BJ (cell line): ENCODE measurements at regions not wholly inside any gene's neighbourhood (a gene's known extent, or its start where the extent isn't known, plus 50 kb on each side); places are given as distances from the start of the nearest gene placed in this dataset.

Experiments used
- CTCF ChIA-PET: fragments of 350-600 bp; formaldehyde crosslinking; extraction: SDS; loops from one replicate; lab custom pipeline; 2021; ENCODE audit warnings: antibody characterized with exemption, inconsistent platforms; lab: Yijun Ruan, JAX
- POLR2A ChIA-PET: fragments of 300-600 bp; sonication (Branson Sonifier 250); formaldehyde crosslinking; extraction: SDS; loops from one replicate; lab custom pipeline; 2021; ENCODE audit warnings: antibody characterized with exemption; lab: Charles Lee
- DNase-seq: peaks from one replicate; pipeline ENCODE4 v3.0.0-alpha.2; 2011; ENCODE audit warnings: low read depth
- H3K27me3 ChIP-seq: 2 replicates; pipeline ENCODE4 v1.6.0; 2011; ENCODE audit warnings: low read length; ENCODE audit not compliant: control insufficient read depth, insufficient read depth
- H3K36me3 ChIP-seq: 2 replicates; pipeline ENCODE4 v1.5.1; 2011; ENCODE audit warnings: low read length; ENCODE audit not compliant: control insufficient read depth, insufficient read depth
- H3K4me3 ChIP-seq: 2 replicates; pipeline ENCODE4 v1.5.1; 2011; ENCODE audit warnings: low read depth, mild to moderate bottlenecking, control low read depth, low read length
- TF ChIP-seq, protein P1 (sequence below): IDR thresholded peaks from 2 replicates; pipeline ENCODE4 v1.5.1; 2011; ENCODE audit warnings: low read depth, mild to moderate bottlenecking, control low read depth, inconsistent platforms, low read length, moderate library complexity; ENCODE audit not compliant: insufficient read depth

DNA sequence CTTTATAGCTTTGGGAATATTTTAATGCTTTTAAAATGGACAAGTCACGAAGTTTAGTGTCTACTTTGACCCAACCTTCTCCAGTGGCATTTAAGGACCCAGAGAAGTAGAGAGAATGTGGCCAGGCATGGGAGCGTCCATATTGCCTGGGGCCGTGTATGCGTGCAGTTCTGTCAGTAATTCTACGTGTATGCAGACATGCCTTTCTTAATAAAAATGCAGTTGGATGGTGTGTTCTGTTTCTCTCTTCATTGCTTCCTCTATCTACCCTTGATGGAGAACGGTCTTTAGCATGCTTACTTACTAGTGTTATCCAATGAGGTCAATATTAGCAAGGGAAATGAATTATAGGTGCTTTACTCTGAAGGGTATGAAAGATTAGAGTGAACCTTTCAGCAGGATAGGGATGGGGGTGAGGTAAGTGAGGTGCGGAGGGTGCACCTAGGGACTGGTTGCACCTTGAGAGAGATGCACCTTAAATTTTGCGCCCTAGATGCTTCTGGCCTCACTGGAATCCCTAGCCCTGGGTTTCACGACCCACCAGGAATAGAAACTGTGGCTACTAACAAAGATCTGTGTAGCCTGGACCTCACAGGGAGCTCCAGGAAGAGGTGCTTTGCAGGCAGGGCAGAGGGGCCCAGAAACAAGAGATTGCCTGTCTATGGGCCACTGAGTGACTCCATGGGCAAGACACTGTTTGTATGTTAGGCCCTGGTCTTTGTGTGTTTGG, 194.3 kb downstream of the MYCN start:
- DNase-seq = no peak
- Histone ChIP-seq H3K4me3 (no peak overlapping the region), H3K36me3 (no peaks in the 10 kb centered on the region), H3K27me3 (no peaks in the 10 kb centered on the region)
- TF ChIP-seq, protein P1, sequence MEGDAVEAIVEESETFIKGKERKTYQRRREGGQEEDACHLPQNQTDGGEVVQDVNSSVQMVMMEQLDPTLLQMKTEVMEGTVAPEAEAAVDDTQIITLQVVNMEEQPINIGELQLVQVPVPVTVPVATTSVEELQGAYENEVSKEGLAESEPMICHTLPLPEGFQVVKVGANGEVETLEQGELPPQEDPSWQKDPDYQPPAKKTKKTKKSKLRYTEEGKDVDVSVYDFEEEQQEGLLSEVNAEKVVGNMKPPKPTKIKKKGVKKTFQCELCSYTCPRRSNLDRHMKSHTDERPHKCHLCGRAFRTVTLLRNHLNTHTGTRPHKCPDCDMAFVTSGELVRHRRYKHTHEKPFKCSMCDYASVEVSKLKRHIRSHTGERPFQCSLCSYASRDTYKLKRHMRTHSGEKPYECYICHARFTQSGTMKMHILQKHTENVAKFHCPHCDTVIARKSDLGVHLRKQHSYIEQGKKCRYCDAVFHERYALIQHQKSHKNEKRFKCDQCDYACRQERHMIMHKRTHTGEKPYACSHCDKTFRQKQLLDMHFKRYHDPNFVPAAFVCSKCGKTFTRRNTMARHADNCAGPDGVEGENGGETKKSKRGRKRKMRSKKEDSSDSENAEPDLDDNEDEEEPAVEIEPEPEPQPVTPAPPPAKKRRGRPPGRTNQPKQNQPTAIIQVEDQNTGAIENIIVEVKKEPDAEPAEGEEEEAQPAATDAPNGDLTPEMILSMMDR = no peak
- CTCF ChIA-PET = no interaction called here
- POLR2A ChIA-PET = no interaction called here

DNA sequence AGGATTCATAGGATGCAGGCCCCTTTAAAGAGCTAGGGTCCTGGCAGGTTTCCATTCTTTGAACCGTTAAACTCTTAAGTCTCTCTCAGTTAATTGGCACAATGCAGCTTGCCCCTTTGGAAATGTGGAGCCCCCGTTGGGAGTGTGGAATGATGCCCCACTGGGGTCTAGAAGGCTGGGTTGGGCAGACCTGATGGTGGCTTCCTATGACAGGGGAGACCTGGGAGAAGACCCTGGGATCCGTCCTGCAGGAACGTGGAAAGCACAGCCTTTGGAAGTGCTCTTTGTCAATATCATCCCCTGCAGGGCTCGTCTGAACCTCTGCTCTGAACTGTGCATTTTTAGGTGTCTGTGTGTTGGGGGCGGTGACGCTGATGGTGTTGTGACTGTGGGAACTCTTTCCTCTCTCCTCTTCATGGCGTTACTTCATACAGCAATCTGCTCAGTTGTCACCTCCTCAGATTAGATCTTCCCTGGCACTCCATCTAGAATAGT, 190.6 kb downstream of the MYCN start:
- Histone ChIP-seq H3K4me3 (no peak overlapping the region), H3K27me3 (no peaks in the 10 kb centered on the region), H3K36me3 (no peaks in the 10 kb centered on the region)
- no peak for DNase-seq
- ChIA-PET POLR2A (no interaction called here), CTCF (no interaction called here)
- TF ChIP-seq, protein P1 = no peak

DNA sequence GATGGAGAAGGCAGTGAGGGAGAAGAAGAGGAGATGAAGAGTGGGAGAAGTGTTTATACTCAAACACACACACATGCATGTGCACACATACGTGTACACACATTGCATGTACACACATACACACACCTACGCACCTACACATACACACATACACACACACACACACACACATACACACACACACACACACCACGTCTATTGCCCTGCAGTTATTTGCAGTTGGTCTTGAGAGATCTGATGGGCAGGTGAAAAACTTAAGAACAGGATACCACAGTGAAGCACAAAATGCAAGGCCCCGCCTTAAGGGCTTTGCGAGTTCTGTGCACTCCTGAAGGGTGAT, 190.2 kb downstream of the MYCN start:
- DNase-seq = no peak
- H3K27me3 ChIP-seq = no peaks in the 10 kb centered on the region
- POLR2A ChIA-PET = no interaction called here
- TF ChIP-seq, protein P1 = no peak
- CTCF ChIA-PET = no interaction called here
- no peak overlapping the region for H3K4me3 ChIP-seq
- no peaks in the 10 kb centered on the region for H3K36me3 ChIP-seq

DNA sequence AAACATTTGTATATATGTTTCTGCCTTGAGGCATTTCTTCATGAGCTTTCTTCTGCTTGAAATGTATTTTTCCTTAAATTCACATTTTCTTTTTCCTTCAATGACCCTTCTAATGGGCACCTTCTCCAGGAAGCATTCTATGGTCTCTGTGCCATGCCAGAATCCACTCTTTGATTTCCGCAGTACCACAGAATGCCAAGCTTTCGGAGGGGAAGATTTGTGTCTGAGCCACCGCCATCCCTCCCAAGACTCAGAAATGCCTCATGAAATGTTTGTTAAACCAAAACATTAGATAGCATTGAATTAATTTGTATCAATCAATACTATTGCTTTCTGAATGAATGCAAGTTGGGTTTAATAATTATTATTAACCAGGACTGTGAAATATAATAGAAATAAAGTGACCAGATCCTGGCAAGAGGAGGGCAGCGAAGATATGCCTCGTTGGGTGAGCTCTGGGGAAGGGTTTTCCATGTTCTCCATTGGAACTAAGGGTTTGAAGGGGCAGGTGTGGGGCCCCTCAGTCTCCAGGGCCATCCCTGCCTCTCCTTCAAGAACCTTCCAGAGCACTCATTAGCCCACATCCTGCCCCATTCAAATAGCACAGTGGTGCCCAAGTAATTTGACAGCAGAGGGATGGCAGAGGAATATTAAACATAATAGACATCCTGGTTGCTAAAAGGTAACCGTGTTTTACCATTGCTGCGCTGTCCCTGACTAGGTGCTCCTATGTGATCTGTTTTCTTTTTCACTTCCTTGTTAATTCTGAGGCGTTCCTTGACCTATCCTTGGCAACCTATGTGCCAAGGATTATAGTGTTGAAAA, 189.6 kb downstream of the MYCN start:
- Histone ChIP-seq H3K27me3 (no peaks in the 10 kb centered on the region), H3K36me3 (no peaks in the 10 kb centered on the region), H3K4me3 (no peak overlapping the region)
- ChIA-PET POLR2A (no interaction called here), CTCF (no interaction called here)
- TF ChIP-seq, protein P1 = no peak
- no peak for DNase-seq
